ENCODE measurements at regions not wholly inside any gene's neighbourhood (a gene's known extent, or its start where the extent isn't known, plus 50 kb on each side); places are given as distances from the start of the nearest gene placed in this dataset.

- H3K4me3 ChIP-seq (ENCODE audit: low read length): no peak overlapping the region
- no peak for TF ChIP-seq CTCF (conservative IDR thresholded peaks at IDR 0.05; ENCODE audit: low read length)
- DNase-seq (ENCODE audit: low read depth): no peak
These were observed 134.2 kb upstream of the RGMB start for GRCh38 chr5:98639274-98639673.

- no peak for DNase-seq (ENCODE audit: low read depth)
- no peak for TF ChIP-seq CTCF (conservative IDR thresholded peaks at IDR 0.05; ENCODE audit: low read length)
- H3K4me3 ChIP-seq (ENCODE audit: low read length): no peak overlapping the region
These were observed 131.8 kb upstream of the RGMB start for GRCh38 chr5:98641671-98642070.

GRCh38 chr5:98643569-98643968 is 129.9 kb upstream of the RGMB start:
- no peak overlapping the region for H3K4me3 ChIP-seq (ENCODE audit: low read length)
- DNase-seq (ENCODE audit: low read depth): no peak
- no peak for TF ChIP-seq CTCF (conservative IDR thresholded peaks at IDR 0.05; ENCODE audit: low read length)

GRCh38 chr5:98651715-98652114 is 121.7 kb upstream of the RGMB start:
- TF ChIP-seq CTCF (conservative IDR thresholded peaks at IDR 0.05; ENCODE audit: low read length): no peak
- no peak for DNase-seq (ENCODE audit: low read depth)
- no peak overlapping the region for H3K4me3 ChIP-seq (ENCODE audit: low read length)

GRCh38 chr5:98656125-98656795 is 117.2 kb upstream of the RGMB start:
- DNase-seq (ENCODE audit: low read depth): no peak
- TF ChIP-seq CTCF (conservative IDR thresholded peaks at IDR 0.05; ENCODE audit: low read length): no peak

GRCh38 chr5:98656796-98657195 is 116.7 kb upstream of the RGMB start:
- H3K4me3 ChIP-seq (ENCODE audit: low read length): no peak overlapping the region
- no peak for DNase-seq (ENCODE audit: low read depth)
- TF ChIP-seq CTCF (conservative IDR thresholded peaks at IDR 0.05; ENCODE audit: low read length): no peak

More at GRCh38 chr5:98656125-98656795, 117.2 kb upstream of the RGMB start:
- H3K4me3 ChIP-seq (ENCODE audit: low read length): no peak overlapping the region

GRCh38 chr5:98657559-98657958 is 115.9 kb upstream of the RGMB start:
- no peak for TF ChIP-seq CTCF (conservative IDR thresholded peaks at IDR 0.05; ENCODE audit: low read length)
- no peak for DNase-seq (ENCODE audit: low read depth)
- H3K4me3 ChIP-seq (ENCODE audit: low read length): no peak overlapping the region
